GM12892 (cell line): ENCODE measurements at regions not wholly inside any gene's neighbourhood (a gene's known extent, or its start where the extent isn't known, plus 50 kb on each side); places are given as distances from the start of the nearest gene placed in this dataset.

Experiments
- DNase-seq: peaks from one replicate; pipeline ENCODE4 v3.0.0; 2011; ENCODE audit not compliant: insufficient read length
- FAIRE-seq: peaks from 2 replicates; lab custom pipeline; 2011; peaks lifted over from hg19 to GRCh38; lab: Jason Lieb, UNC
- POLR2A ChIP-seq: IDR thresholded peaks from 2 replicates; pipeline ENCODE4 v1.6.1; 2011; ENCODE audit warnings: low read depth, low read length, control low read depth
- POLR2AphosphoS5 ChIP-seq: IDR thresholded peaks from 2 replicates; pipeline ENCODE4 v1.6.1; 2011; ENCODE audit warnings: low read depth, low read length, control low read depth
- TAF1 ChIP-seq: IDR thresholded peaks from 2 replicates; pipeline ENCODE4 v1.6.1; 2011; ENCODE audit warnings: low read depth, mild to moderate bottlenecking, control low read depth, low read length, borderline replicate concordance

DNA sequence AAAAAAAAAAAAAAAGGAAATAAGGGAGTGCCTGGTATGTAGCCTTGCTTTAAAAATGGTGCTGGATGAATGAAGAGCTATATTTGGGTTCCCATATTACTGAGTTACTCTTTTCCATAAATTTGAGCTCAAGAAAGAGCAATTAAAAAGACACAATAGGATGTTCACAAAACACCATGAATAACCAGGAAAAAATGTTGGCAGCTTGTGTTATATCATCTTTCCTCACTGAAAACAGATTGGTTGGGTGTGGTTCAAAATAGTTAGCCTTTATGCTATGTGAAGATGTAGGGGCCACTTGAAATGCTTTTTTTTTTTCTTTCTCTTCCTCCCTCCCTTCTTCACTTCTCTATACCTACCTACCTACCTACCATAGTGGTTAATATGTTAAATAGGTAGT lies 256.9 kb downstream of the STK31 start:
- TF ChIP-seq TAF1: no peak
- no peak for TF ChIP-seq POLR2AphosphoS5
- TF ChIP-seq POLR2A: no peak
- FAIRE-seq (no peak), DNase-seq (no peak)

DNA sequence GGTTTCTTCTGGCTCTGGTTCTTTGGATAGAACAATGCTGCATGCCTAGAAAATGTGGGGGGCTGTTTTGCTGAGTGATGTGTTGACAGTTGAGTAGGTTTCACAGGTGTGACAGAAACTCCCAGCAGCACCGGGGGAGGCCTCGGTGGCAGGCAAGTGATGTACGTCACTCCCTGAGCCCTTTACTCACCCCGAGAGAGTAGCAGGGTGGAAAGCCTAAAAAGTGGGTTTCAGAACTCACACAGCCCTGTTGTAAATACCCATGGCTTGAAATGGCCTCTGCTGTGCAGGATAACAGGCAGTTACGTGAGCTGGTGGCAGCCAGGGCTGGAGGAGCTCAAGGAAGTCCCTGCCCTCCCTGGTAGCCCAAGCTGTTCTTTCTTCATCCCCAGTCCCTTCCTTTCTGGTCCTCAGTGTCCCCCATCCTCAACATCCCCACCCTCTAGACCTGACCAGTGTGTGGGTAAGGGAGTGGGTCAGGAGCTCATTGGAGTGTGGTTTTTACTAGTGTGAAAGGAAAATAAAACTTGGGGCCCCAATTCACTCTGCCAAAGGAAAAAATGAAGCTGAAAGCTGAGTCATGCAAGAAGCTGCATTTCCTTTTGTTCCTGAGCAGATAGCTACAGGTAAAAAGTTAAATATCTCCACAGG lies 258.1 kb downstream of the STK31 start:
- no peak for TF ChIP-seq POLR2A
- no peak for TF ChIP-seq TAF1
- TF ChIP-seq POLR2AphosphoS5: no peak
- DNase-seq (no peak), FAIRE-seq (peak; percentile 75)

DNA sequence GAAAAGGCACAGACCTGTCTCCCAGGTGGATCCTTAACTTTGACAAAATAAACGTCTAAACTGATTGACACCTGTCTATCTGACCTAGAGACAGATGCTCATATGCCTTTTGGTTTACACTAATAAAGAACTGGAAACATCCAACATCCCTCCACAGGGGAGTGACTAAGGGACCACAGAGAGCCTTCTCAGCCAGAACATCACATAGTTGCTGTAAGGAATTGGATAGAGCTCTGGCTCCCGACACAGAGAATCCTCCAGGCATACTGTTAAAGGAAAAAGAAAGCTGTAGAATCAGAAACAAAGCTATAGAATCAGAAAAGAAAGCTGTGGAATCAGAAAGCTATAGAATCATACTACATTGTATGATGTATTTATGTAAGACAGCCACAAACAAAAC lies 258.8 kb downstream of the STK31 start:
- FAIRE-seq (no peak), DNase-seq (no peak)
- TF ChIP-seq POLR2AphosphoS5: no peak
- no peak for TF ChIP-seq TAF1

DNA sequence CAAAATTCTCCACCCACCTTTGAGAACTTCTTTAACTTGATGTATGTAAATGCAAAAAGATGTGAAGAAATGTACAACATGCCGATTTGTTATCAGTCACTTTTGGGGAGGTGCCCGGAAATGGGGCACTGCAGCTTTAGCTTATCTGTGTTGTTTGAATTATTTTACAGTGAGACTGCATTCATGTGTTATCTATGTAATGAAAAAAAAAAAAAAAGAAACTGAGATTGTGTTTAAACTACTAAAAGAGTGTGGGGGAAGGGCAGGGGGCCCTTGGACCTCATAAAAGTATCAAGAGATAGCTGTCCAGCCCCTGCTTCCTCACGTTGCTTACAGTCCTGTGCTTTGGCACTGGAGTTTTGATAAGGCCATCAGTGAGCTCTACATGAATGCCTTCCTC lies 259.4 kb downstream of the STK31 start:
- FAIRE-seq (no peak), DNase-seq (no peak)
- TF ChIP-seq POLR2A: no peak
- TF ChIP-seq TAF1: no peak
- no peak for TF ChIP-seq POLR2AphosphoS5

DNA sequence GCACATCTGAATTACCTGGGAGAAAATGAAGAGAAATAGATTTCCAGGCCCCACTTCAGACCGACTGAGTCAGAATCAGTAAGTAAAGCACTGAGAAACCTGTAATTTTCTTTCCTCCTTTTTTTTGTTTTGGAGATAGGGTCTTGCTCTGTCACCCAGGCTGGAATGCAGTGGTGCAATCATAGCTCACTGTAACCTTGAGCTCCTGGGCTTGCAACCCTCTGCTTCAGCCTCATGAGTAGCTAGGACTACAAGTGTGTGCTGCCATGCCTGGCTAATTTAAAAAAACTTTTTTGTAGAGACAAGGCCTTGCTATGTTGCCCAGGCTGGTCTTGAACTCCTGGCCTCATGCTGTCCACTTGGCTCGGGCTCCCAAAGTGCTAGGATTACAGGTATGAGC lies 260.2 kb downstream of the STK31 start:
- DNase-seq: no peak
- no peak for FAIRE-seq
- TF ChIP-seq TAF1 (no peak), POLR2A (no peak), POLR2AphosphoS5 (no peak)

DNA sequence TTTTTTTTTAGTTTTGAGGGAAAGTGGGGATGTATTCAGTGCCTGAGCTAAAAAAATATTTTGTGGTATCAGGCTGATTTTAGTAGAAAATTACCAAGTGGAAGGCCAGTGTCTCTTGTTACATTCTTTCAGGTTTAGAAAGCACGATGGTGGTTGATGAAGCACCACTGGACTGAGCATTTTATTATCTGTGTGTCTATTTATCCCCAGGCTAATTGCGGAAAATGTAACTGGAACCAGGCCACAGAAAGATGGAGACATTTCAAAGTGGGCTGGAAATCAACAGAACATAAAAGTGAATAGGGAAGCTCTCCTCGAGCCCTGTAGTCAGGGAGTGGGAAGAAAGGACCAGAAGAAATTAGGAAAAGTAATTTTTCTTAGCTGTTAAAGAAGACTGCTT lies 261.0 kb downstream of the STK31 start:
- no peak for FAIRE-seq
- no peak for TF ChIP-seq POLR2A
- no peak for TF ChIP-seq TAF1
- TF ChIP-seq POLR2AphosphoS5: no peak
- DNase-seq: no peak

DNA sequence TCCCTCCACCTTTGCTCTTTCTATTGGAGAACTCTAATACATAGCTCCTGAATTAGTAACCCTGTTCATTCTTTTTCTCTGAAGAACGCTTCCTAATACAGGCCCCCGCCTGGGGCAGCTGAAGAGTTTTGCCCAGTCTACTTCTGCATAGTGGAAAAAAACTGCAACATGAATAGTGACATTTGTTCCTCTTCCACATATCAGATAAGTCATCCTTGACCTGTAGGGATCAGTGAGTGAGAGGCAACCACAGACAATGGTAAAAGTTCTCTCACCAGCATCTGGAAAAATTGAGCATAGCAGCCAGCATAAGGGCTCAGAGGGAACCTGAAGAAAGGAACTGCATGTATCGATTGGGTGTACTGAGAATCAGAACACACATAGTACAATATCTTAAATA lies 262.0 kb downstream of the STK31 start:
- no peak for FAIRE-seq
- DNase-seq: no peak
- TF ChIP-seq POLR2A: no peak
- TF ChIP-seq TAF1: no peak
- TF ChIP-seq POLR2AphosphoS5: no peak

DNA sequence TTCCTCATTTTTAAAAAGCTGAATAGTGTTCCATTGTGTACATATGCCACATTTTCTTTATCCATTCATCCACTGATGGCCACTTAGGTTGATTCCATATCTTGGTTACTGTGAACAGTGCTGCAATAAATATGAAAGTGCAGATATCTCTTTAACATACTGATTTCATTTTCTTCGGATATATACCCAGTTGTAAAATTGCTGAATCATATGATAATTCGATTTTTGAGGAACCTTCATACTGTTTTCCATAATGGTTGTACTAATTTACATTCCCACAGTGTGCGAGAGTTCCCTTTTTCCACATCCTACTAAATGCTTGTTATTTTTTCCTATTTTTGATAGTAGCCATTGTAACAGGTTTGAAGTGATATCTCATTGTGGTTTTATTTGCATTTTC lies 263.2 kb downstream of the STK31 start:
- TF ChIP-seq POLR2AphosphoS5 (no peak), TAF1 (no peak), POLR2A (no peak)
- DNase-seq (no peak), FAIRE-seq (no peak)

DNA sequence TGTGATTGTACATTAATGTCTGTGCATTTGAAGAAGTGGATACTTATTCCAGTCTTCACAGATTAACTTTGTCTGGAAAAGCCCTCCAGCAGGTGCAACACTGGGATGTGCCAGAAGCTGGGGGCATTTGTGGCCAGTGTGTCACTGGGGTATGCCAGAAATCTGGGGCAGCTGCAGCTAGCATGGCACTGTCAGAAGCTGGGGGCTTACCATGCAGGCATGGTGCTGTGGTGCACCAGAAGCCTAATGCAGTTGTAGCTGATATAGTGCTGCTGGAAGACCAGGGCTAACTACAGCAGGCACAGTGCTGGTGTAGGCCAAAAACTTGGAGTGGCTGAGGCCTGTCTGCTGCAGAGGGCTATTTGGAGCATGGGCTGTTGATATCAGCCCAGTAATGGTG lies 270.1 kb downstream of the STK31 start:
- TF ChIP-seq TAF1 (no peak), POLR2A (no peak), POLR2AphosphoS5 (no peak)
- FAIRE-seq (no peak), DNase-seq (no peak)

DNA sequence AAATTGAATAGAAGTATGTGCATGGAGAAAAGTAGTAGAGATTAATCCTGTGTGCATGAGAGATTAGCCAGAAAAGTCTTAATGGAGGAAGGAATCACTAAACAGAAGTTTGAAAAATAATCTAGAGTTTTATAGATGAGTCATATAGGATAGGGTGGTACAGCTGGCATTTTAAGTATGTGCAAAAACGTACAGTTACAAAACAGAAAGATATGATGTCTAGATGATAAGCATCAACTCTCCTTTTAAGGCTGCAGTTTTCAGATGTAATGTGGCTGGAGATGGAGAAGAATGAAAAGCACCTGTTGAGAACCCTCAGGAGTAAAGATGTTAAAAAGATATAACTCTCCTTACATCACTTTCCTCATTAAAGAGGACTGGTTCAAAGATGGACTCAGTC lies 271.3 kb downstream of the STK31 start:
- DNase-seq (no peak), FAIRE-seq (no peak)

DNA sequence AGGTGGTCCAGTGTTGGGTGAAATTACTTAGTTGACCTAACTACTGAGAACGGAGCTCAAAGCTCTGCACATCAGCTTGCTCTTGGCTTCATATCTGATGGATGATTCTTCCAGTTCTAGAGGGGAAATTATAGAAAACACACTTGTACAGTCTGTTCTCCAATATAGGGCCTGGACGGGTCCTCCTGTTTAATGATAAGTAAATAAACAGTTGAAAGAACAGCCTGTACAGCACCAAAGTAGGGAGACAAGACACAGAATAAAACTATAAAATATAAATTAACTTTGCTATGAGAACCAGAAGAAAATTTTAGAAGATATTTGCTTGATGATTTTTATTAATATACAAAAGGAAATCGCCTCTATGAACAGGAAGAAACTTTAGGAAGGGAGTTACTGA lies 271.7 kb downstream of the STK31 start:
- TF ChIP-seq TAF1 (no peak), POLR2A (no peak), POLR2AphosphoS5 (no peak)
- no peak for DNase-seq
- no peak for FAIRE-seq

More for the DNA sequence above, 271.3 kb downstream of the STK31 start:
- TF ChIP-seq POLR2A: no peak

DNA sequence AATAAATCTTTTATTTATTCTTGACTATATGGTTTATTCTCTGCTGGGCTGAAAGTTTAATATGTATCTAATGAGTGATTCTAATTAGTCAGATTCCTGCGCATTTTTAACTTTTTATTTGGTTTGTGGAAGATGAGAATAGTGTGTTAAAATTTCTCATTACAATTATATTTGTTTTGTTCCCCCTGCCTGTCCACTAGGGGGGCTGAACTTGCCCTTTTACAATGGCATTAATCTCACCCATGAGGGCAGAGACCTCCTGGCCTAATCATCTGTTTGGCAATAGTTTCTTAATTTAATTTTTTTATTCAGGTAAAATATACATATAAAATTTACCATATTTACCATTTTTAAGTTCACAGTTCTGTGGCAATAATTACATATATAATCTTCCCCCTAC lies 278.5 kb upstream of the NPY start:
- TF ChIP-seq TAF1: no peak
- TF ChIP-seq POLR2A: no peak
- TF ChIP-seq POLR2AphosphoS5: no peak
- DNase-seq: no peak
- no peak for FAIRE-seq

DNA sequence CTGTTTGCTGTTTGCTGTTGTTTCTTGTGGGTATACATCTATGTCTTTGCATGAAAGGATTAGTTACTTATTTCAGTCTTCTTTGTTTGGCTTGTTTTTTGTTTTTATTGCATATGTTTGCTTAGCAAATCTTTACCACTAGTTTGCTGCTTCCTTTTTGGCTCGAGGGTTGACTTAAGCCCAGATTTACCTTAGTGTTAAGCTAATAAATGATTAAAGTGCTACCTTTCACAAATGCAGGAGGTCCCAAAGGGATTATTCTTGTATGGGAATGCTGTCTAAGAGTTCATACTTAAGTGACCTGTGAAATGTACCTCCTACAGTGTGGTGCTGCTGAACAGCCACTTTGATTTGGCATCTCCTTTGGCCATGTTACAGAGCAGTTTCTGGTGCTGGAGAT lies 273.5 kb upstream of the NPY start:
- FAIRE-seq: no peak
- no peak for TF ChIP-seq POLR2A
- TF ChIP-seq POLR2AphosphoS5: no peak
- no peak for TF ChIP-seq TAF1
- no peak for DNase-seq

DNA sequence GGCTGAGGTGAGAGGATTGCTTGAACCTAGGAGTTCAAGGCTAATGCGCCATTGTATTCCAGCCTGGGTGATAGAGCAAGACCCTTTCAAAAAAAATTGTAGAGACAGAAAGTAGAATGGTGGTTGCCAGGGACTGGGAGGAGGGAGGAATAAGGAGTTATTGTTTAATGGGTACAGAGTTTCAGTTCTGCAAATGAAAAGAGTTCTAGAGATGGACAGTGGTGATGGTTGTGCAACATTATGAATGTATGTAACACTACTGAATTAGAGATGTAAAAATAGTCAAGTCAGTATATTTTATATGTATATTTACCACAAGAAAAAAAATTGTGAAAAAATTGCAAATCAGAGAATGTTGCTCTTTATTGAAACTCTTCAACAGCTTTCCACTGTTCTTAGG lies 266.5 kb upstream of the NPY start:
- DNase-seq: no peak
- no peak for FAIRE-seq
- TF ChIP-seq POLR2A (no peak), POLR2AphosphoS5 (no peak), TAF1 (no peak)
